NB4 (cell line): ENCODE measurements at regions not wholly inside any gene's neighbourhood (a gene's known extent, or its start where the extent isn't known, plus 50 kb on each side); places are given as distances from the start of the nearest gene placed in this dataset.
"Not testable (repeated sequence)": the region's sequence is repeated elsewhere in the genome, so short reads cannot be mapped to it uniquely, and the experiment has no call there.

Experiments
- DNase-seq: peaks from one replicate; pipeline ENCODE4 v3.0.0; 2010; ENCODE audit warnings: low read depth
- H3K4me3 ChIP-seq: one replicate; pipeline ENCODE4 v1.5.1; 2011; ENCODE audit warnings: mild to moderate bottlenecking, low read depth, low read length, moderate library complexity
- CTCF ChIP-seq: IDR thresholded peaks from one replicate; pipeline ENCODE4 v1.5.1; 2012; ENCODE audit warnings: low read depth, low read length
- MAX ChIP-seq: IDR thresholded peaks from 2 replicates; pipeline ENCODE4 v1.6.1; 2011; ENCODE audit warnings: low read depth, low read length
- MYC ChIP-seq: IDR thresholded peaks from 2 replicates; pipeline ENCODE4 v1.6.1; 2011; ENCODE audit warnings: low read depth, low read length
- POLR2A ChIP-seq: IDR thresholded peaks from 2 replicates; pipeline ENCODE4 v1.6.1; 2011; ENCODE audit warnings: mild to moderate bottlenecking; ENCODE audit not compliant: insufficient read length; ENCODE audit errors: extremely low read depth

DNA sequence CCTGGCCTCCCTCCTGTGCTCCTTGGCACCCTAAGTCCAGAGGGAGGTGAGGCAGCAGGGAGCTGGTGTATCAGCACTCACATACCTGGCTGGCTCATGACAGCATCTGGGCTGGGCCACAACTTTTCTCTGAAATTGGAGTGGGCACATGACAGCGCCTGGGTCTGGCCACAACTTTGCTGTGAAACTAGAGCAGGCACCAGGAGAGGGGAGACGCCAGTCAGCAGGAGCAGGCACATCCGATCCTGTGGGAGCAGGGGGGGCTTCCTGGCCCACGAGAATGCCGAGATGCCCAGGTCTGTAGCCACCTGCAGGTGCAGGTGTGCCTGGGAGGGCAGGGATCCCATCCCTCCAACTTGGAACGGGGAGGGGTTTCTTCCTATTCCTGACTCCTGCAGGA lies 69.7 kb upstream of the PPP3CA start:
- TF ChIP-seq MAX: no peak
- TF ChIP-seq MYC: no peak
- TF ChIP-seq POLR2A: no peak
- TF ChIP-seq CTCF: no peak
- no peak for DNase-seq
- no peak overlapping the region for H3K4me3 ChIP-seq

DNA sequence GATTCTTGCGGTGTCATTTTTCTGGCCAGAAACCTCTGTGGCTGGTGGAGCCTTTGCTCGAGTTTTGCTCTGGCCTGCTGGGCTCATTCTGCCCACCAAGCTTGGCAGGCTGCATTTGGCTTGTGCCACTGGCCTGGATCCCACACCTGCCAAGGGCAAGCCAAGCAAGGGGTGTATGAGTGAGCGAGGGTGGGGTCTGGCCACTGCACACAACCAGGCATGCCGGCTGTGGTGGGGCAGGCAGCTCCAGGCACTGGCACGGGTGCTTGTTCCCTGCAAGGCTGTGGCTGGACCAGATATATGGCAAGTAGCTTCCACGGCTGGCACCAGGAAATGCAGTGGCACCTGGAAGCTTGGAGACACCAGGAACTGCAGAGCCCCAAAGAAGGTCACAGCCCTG lies 68.6 kb upstream of the PPP3CA start:
- TF ChIP-seq MYC: no peak
- TF ChIP-seq CTCF: no peak
- TF ChIP-seq MAX: no peak
- no peak for TF ChIP-seq POLR2A
- DNase-seq: no peak
- no peak overlapping the region for H3K4me3 ChIP-seq

GRCh38 chr4:101414496-101414895 lies 67.2 kb upstream of the PPP3CA start:
- DNase-seq: no peak
- no peak overlapping the region for H3K4me3 ChIP-seq
- TF ChIP-seq CTCF: no peak
- no peak for TF ChIP-seq MYC
- TF ChIP-seq POLR2A: no peak
- TF ChIP-seq MAX: no peak

GRCh38 chr4:101411926-101412325 lies 64.6 kb upstream of the PPP3CA start:
- no peak for TF ChIP-seq MAX
- TF ChIP-seq MYC: no peak
- no peak for TF ChIP-seq CTCF
- no peak for TF ChIP-seq POLR2A
- DNase-seq: no peak
- H3K4me3 ChIP-seq: no peak overlapping the region

GRCh38 chr4:101411281-101411910 lies 64.1 kb upstream of the PPP3CA start:
- not testable (repeated sequence) for H3K4me3 ChIP-seq, DNase-seq

- TF ChIP-seq CTCF: no peak
- DNase-seq: no peak
- H3K4me3 ChIP-seq: no peak overlapping the region
Observed at GRCh38 chr4:101400096-101400495, 52.8 kb upstream of the PPP3CA start.
